ENCODE measurements at regions not wholly inside any gene's neighbourhood (a gene's known extent, or its start where the extent isn't known, plus 50 kb on each side); places are given as distances from the start of the nearest gene placed in this dataset.

DNA sequence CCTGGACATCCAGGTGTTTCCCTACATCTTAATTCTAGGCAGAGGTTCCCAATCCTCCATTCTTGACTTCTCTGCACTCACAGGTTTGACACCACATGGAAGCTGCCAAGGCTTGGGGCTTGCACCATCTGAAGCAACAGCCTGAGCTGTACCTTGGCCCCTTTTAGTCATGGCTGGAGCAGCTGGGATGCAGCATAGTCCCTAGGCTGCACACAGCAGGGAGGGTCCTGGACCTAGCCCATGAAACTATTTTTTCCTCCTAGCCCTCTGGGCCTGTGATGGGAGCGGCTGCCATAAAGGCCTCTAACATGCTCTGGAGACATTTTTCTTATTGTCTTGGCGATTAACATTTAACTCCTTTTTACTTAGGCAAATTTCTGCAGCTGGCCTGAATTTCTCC lies 417.2 kb upstream of the FLRT2 start:
- H3K27ac ChIP-seq (ENCODE audit: low read depth in 2 of 2, low read length in 2 of 2): no peak overlapping the region
- no peak overlapping the region for H3K9ac ChIP-seq (ENCODE audit: low read length in 3 of 3)
- H3K4me3 ChIP-seq (ENCODE audit: low read length in 3 of 3): no peak overlapping the region
- H3K4me1 ChIP-seq (ENCODE audit: control insufficient read depth in 2 of 3, insufficient read depth in 2 of 3, low read depth in 1 of 3, low read length in 3 of 3): no peaks in the 10 kb centered on the region
- no peaks in the 10 kb centered on the region for H3K27me3 ChIP-seq (ENCODE audit: control insufficient read depth, insufficient read depth, low read length)
- no peak for FAIRE-seq
- TF ChIP-seq, protein P1, sequence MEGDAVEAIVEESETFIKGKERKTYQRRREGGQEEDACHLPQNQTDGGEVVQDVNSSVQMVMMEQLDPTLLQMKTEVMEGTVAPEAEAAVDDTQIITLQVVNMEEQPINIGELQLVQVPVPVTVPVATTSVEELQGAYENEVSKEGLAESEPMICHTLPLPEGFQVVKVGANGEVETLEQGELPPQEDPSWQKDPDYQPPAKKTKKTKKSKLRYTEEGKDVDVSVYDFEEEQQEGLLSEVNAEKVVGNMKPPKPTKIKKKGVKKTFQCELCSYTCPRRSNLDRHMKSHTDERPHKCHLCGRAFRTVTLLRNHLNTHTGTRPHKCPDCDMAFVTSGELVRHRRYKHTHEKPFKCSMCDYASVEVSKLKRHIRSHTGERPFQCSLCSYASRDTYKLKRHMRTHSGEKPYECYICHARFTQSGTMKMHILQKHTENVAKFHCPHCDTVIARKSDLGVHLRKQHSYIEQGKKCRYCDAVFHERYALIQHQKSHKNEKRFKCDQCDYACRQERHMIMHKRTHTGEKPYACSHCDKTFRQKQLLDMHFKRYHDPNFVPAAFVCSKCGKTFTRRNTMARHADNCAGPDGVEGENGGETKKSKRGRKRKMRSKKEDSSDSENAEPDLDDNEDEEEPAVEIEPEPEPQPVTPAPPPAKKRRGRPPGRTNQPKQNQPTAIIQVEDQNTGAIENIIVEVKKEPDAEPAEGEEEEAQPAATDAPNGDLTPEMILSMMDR (IDR thresholded peaks at IDR 0.05; ENCODE audit: borderline replicate concordance, extremely low read depth, insufficient read depth): no peak
- no peaks in the 10 kb centered on the region for H3K9me3 ChIP-seq (ENCODE audit: control insufficient read depth in 2 of 3, insufficient read depth in 1 of 3, low read length in 3 of 3)
- no peaks in the 10 kb centered on the region for H3K36me3 ChIP-seq (ENCODE audit: control insufficient read depth in 2 of 3, insufficient read depth in 3 of 3, low read length in 3 of 3)
- intact Hi-C loops (cut with DNase I): no loop called here
- no peak for DNase-seq

DNA sequence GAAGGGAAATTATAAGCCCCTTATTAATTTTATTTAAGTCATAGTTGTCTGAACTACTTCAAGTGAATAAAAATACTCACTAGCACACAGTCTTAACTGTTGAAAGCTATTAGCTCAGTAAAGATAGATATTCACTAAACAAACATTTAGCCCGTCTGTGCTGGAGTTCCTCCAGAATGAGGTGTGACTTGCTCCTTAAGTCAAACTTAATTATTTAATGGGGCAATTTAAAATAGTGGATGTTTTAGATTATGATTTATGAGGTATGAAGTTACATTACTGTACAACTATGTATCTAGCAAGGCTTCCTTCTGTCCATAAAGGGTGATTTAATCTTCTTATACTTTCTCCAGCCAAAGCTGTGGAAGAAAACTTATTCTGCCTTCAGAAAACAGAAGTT lies 414.0 kb upstream of the FLRT2 start:
- TF ChIP-seq, protein P1 (IDR thresholded peaks at IDR 0.05; ENCODE audit: borderline replicate concordance, extremely low read depth, insufficient read depth): no peak
- Histone ChIP-seq H3K27ac (ENCODE audit: low read depth in 2 of 2, low read length in 2 of 2) (no peak overlapping the region), H3K9me3 (ENCODE audit: control insufficient read depth in 2 of 3, insufficient read depth in 1 of 3, low read length in 3 of 3) (no peaks in the 10 kb centered on the region), H3K36me3 (ENCODE audit: control insufficient read depth in 2 of 3, insufficient read depth in 3 of 3, low read length in 3 of 3) (no peaks in the 10 kb centered on the region), H3K27me3 (ENCODE audit: control insufficient read depth, insufficient read depth, low read length) (no peaks in the 10 kb centered on the region), H3K4me1 (ENCODE audit: control insufficient read depth in 2 of 3, insufficient read depth in 2 of 3, low read depth in 1 of 3, low read length in 3 of 3) (no peaks in the 10 kb centered on the region), H3K4me3 (ENCODE audit: low read length in 3 of 3) (no peak overlapping the region), H3K9ac (ENCODE audit: low read length in 3 of 3) (no peak overlapping the region)
- intact Hi-C loops (cut with DNase I): no loop called here
- DNase-seq (no peak), FAIRE-seq (no peak)

DNA sequence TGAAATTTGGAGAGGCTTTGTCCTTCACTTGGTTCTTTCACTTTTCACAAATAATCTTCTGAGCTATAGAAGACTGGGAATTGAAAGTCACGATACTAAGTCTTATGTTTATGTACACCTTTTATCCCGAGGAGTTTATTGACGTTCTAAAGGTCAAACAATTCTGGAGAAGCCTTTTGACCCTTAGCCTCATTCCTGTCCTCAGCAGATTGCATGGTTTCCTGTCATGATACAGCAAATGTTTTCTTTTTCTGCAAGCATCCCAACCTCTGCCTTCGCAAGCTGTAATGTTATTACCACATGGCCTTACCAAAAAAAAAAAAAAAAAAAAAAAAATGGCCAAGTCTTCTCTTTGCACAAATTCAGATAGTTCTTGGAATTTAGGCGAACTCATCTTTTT lies 411.7 kb upstream of the FLRT2 start:
- H3K9ac ChIP-seq (ENCODE audit: low read length in 3 of 3): no peak overlapping the region
- no peaks in the 10 kb centered on the region for H3K9me3 ChIP-seq (ENCODE audit: control insufficient read depth in 2 of 3, insufficient read depth in 1 of 3, low read length in 3 of 3)
- TF ChIP-seq, protein P1 (IDR thresholded peaks at IDR 0.05; ENCODE audit: borderline replicate concordance, extremely low read depth, insufficient read depth): no peak
- H3K36me3 ChIP-seq (ENCODE audit: control insufficient read depth in 2 of 3, insufficient read depth in 3 of 3, low read length in 3 of 3): no peaks in the 10 kb centered on the region
- no peaks in the 10 kb centered on the region for H3K4me1 ChIP-seq (ENCODE audit: control insufficient read depth in 2 of 3, insufficient read depth in 2 of 3, low read depth in 1 of 3, low read length in 3 of 3)
- FAIRE-seq (no peak), DNase-seq (no peak)
- intact Hi-C loops (cut with DNase I): no loop called here
- H3K27ac ChIP-seq (ENCODE audit: low read depth in 2 of 2, low read length in 2 of 2): no peak overlapping the region
- H3K4me3 ChIP-seq (ENCODE audit: low read length in 3 of 3): no peak overlapping the region
- no peaks in the 10 kb centered on the region for H3K27me3 ChIP-seq (ENCODE audit: control insufficient read depth, insufficient read depth, low read length)

DNA sequence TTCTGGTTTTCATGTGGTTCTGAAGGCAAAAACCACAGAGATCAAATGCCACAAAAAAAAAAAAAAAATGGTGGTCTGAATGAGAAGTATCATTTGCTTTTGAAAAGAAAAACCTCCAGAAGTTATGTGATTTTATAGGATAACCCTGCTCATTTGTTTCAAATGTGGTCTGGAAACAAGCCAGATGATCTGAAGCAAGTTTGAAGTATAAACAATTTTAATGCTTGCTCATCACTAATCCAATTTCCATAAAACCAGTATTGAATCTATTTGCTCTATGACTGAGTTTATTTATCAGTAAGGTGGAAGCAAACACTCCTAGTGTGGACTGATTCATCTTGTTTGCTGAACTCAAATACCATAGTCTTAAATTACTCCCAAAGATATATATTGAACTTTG lies 407.3 kb upstream of the FLRT2 start:
- H3K9ac ChIP-seq (ENCODE audit: low read length in 3 of 3): no peak overlapping the region
- no peaks in the 10 kb centered on the region for H3K4me1 ChIP-seq (ENCODE audit: control insufficient read depth in 2 of 3, insufficient read depth in 2 of 3, low read depth in 1 of 3, low read length in 3 of 3)
- H3K4me3 ChIP-seq (ENCODE audit: low read length in 3 of 3): no peak overlapping the region
- H3K27ac ChIP-seq (ENCODE audit: low read depth in 2 of 2, low read length in 2 of 2): no peak overlapping the region
- no peaks in the 10 kb centered on the region for H3K36me3 ChIP-seq (ENCODE audit: control insufficient read depth in 2 of 3, insufficient read depth in 3 of 3, low read length in 3 of 3)
- DNase-seq: no peak
- intact Hi-C loops (cut with DNase I): no loop called here
- no peaks in the 10 kb centered on the region for H3K27me3 ChIP-seq (ENCODE audit: control insufficient read depth, insufficient read depth, low read length)
- no peak for FAIRE-seq
- no peaks in the 10 kb centered on the region for H3K9me3 ChIP-seq (ENCODE audit: control insufficient read depth in 2 of 3, insufficient read depth in 1 of 3, low read length in 3 of 3)
- TF ChIP-seq, protein P1 (IDR thresholded peaks at IDR 0.05; ENCODE audit: borderline replicate concordance, extremely low read depth, insufficient read depth): no peak

Measured in kidney (tissue), 13 donors.